H1 (cell line): ENCODE measurements at regions not wholly inside any gene's neighbourhood (a gene's known extent, or its start where the extent isn't known, plus 50 kb on each side); places are given as distances from the start of the nearest gene placed in this dataset.

ENCODE experiments used
- CBX5 ChIP-seq: fragments of 300-800, 300-1000 bp; sonication (generic); IDR thresholded peaks from 2 replicates; pipeline ENCODE4 v1.7.1; 2016; ENCODE audit warnings: antibody characterized with exemption, low read length, low read depth
- HDAC6 ChIP-seq: IDR thresholded peaks from one replicate; pipeline ENCODE4 v1.7.1; 2012; ENCODE audit warnings: low read depth, mild to moderate bottlenecking, inconsistent platforms, low read length, moderate library complexity
- RFX5 ChIP-seq: IDR thresholded peaks from 2 replicates; pipeline ENCODE4 v1.6.1; 2011; ENCODE audit warnings: low read depth, low read length, improper control_type of control experiment, borderline replicate concordance
- RXRA ChIP-seq: IDR thresholded peaks from 2 replicates; pipeline ENCODE4 v1.6.1; 2011; ENCODE audit warnings: low read depth, mild to moderate bottlenecking, low read length, moderate library complexity; ENCODE audit not compliant: insufficient read depth
- TBP ChIP-seq: IDR thresholded peaks from 2 replicates; pipeline ENCODE4 v1.6.1; 2011; ENCODE audit warnings: low read depth, low read length, improper control_type of control experiment

- TF ChIP-seq RXRA (no peak), HDAC6 (no peak), TBP (no peak), CBX5 (no peak), RFX5 (no peak)
These were observed 458.5 kb upstream of the FLRT2 start (continued) for GRCh38 chr14:85071447-85071846.
